Osteocyte (in vitro differentiated cells): ENCODE measurements at regions not wholly inside any gene's neighbourhood (a gene's known extent, or its start where the extent isn't known, plus 50 kb on each side); places are given as distances from the start of the nearest gene placed in this dataset.

Experiments used
- DNase-seq: peaks from one replicate; pipeline ENCODE4 v3.0.0; 2021; ENCODE audit warnings: mixed read lengths; ENCODE audit not compliant: unreplicated experiment; ENCODE audit errors: extremely low spot score
- H3K27ac Mint-ChIP-seq: one replicate; pipeline ENCODE4 v1.8.0; 2021; ENCODE audit warnings: mild to moderate bottlenecking, mixed read lengths; ENCODE audit not compliant: unreplicated experiment
- H3K27me3 Mint-ChIP-seq: one replicate; pipeline ENCODE4 v1.8.0; 2021; ENCODE audit warnings: mixed read lengths; ENCODE audit not compliant: unreplicated experiment
- H3K36me3 Mint-ChIP-seq: one replicate; pipeline ENCODE4 v1.8.0; 2021; ENCODE audit warnings: mixed read lengths; ENCODE audit not compliant: unreplicated experiment
- H3K4me1 Mint-ChIP-seq: one replicate; pipeline ENCODE4 v1.8.0; 2021; ENCODE audit warnings: mixed read lengths; ENCODE audit not compliant: unreplicated experiment
- H3K4me3 Mint-ChIP-seq: one replicate; pipeline ENCODE4 v1.8.0; 2021; ENCODE audit warnings: mild to moderate bottlenecking, moderate library complexity, mixed read lengths; ENCODE audit not compliant: unreplicated experiment
- H3K9me3 Mint-ChIP-seq: one replicate; pipeline ENCODE4 v1.8.0; 2021; ENCODE audit warnings: mixed read lengths; ENCODE audit not compliant: unreplicated experiment
- TF ChIP-seq, protein P1 (sequence below): fragments of 200-600 bp; sonication (generic); IDR thresholded peaks from 2 replicates; pipeline ENCODE4 v1.5.0; 2021; ENCODE audit warnings: antibody characterized with exemption, mild to moderate bottlenecking, moderate library complexity

DNA sequence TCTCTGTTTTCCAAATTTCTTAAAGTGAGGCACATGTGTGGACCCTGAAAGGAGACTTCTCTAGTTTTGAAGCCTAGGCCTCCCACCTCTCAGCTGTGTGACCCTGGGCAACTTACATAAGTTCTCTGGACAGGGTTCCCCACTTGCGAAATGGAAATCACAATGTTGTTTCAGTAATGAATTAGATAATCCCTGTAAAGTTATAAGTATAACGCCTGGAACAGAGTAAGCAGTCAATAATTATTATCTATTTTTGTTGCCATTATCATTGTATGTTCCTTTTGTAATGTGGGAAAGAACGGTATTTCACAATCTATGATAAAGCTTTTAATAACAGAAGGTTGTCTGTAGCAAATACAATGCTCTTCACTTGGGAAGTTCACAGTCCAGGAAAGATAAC lies 437.3 kb upstream of the ZNF507 start:
- DNase-seq = no peak
- Mint-ChIP-seq H3K36me3 (no peaks in the 10 kb centered on the region), H3K27ac (no peak overlapping the region), H3K4me3 (no peak overlapping the region), H3K9me3 (peaks cover 27% of the 10 kb centered on the region), H3K27me3 (no peaks in the 10 kb centered on the region), H3K4me1 (no peaks in the 10 kb centered on the region)
- TF ChIP-seq, protein P1, sequence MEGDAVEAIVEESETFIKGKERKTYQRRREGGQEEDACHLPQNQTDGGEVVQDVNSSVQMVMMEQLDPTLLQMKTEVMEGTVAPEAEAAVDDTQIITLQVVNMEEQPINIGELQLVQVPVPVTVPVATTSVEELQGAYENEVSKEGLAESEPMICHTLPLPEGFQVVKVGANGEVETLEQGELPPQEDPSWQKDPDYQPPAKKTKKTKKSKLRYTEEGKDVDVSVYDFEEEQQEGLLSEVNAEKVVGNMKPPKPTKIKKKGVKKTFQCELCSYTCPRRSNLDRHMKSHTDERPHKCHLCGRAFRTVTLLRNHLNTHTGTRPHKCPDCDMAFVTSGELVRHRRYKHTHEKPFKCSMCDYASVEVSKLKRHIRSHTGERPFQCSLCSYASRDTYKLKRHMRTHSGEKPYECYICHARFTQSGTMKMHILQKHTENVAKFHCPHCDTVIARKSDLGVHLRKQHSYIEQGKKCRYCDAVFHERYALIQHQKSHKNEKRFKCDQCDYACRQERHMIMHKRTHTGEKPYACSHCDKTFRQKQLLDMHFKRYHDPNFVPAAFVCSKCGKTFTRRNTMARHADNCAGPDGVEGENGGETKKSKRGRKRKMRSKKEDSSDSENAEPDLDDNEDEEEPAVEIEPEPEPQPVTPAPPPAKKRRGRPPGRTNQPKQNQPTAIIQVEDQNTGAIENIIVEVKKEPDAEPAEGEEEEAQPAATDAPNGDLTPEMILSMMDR = no peak

DNA sequence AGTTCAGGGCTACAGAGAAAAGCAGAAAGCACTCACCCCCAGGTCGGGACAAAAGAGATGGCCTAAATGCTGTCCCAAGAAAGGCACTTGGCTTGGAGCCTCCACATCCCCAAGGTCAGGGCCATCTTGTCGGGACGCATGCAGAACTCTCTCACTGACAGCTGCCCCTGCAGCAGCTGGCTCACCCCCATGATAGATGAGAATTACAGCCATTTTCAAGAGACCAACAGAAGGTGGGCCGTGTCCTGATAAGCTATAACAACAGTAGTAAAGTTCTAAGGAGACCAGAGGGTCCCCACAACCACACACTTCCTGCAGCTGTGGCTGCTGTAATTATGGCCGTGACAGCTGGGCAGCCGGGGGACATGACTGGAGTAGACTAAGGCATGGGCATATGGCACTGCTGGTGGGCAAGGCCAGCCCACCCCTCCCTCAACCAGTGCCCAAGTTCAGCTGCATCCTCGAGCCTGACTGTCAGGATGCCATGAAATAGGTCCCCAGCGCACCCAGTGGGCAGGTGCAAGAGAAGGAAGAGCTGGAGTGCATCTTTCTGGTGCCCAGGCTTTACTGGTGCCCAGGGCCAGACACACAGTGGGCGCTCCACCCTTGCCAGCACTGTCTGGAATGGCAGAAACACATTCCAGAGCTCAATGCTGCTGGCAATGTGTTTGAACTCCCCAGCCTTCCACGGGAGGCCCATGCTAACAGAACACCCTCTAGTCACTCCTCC lies 436.7 kb upstream of the ZNF507 start:
- no peak overlapping the region for H3K27ac Mint-ChIP-seq
- TF ChIP-seq, protein P1 = no peak
- H3K9me3 Mint-ChIP-seq = peaks cover 24% of the 10 kb centered on the region
- H3K4me3 Mint-ChIP-seq = no peak overlapping the region
- no peaks in the 10 kb centered on the region for H3K4me1 Mint-ChIP-seq
- no peaks in the 10 kb centered on the region for H3K27me3 Mint-ChIP-seq
- no peaks in the 10 kb centered on the region for H3K36me3 Mint-ChIP-seq
- DNase-seq = no peak

DNA sequence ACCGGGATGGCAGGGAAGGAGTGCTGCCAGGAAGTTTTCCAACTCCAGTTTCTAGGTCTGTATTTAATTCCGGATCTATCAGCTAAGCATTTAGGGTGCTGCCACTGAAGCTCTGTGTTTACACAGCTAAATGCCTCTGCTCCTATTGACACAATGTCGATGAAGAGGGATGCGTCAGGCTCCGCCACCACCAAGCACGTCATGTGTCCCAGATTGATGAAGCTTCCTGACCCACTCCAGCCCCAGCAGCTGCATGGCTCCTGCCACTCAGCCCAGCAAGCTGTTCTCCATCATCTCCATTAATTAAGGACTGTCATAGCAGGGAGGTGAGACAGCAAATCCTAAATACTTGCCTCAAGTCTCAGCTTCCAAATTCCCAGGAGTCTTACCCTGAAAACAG lies 435.2 kb upstream of the ZNF507 start:
- H3K4me3 Mint-ChIP-seq = no peak overlapping the region
- no peaks in the 10 kb centered on the region for H3K36me3 Mint-ChIP-seq
- DNase-seq = no peak
- no peaks in the 10 kb centered on the region for H3K4me1 Mint-ChIP-seq
- peaks cover 17% of the 10 kb centered on the region for H3K9me3 Mint-ChIP-seq
- TF ChIP-seq, protein P1 = no peak
- H3K27ac Mint-ChIP-seq = no peak overlapping the region
- no peaks in the 10 kb centered on the region for H3K27me3 Mint-ChIP-seq

DNA sequence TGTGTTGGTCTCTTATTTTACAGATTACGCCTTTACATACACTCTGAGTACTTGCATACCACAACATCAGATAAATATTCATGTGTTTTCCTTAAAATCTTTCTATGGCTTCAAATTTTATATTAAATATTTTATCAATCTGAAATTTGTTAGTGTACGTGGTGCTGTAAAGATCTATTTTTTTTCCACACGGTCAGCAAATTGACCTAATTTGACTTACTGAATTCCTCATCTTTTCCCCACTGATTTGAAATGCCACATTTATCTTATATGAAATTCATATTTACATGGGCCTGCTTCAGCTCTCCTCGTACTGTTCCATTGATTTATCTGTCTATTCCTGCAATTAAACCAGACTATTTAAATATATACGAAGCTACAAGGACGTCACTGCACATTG lies 433.8 kb upstream of the ZNF507 start:
- H3K36me3 Mint-ChIP-seq = no peaks in the 10 kb centered on the region
- peaks cover 15% of the 10 kb centered on the region for H3K9me3 Mint-ChIP-seq
- H3K27me3 Mint-ChIP-seq = no peaks in the 10 kb centered on the region
- DNase-seq = no peak
- TF ChIP-seq, protein P1 = no peak
- no peak overlapping the region for H3K27ac Mint-ChIP-seq
- H3K4me1 Mint-ChIP-seq = no peaks in the 10 kb centered on the region
- no peak overlapping the region for H3K4me3 Mint-ChIP-seq

DNA sequence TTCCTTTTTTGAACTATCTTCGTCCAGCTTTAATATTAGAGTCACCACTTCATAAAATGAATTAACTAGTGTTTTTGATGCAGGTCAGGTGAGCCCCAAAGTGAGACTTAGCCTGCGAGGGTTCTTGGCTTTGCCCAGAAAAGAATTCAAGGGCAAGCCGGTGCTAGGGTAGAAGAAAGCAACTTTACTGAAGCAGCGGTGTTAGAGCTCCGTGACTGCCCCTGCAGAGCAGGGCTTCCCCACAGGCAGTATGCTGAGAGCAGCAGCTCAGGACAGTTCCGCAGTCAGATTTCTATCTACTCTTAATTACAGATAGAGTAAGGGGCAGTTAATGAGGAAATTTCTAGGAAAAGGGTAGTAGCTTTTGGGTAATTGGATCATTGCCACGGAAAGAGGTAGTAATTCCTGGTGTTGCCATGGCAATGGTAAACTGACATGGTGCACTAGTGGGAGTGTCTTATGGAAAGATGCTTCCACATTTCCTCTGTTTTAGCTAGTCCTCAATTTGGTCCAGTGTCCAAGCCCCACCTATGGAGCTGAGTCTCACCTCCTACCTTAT lies 432.2 kb upstream of the ZNF507 start:
- Mint-ChIP-seq H3K27me3 (no peaks in the 10 kb centered on the region), H3K27ac (no peak overlapping the region), H3K9me3 (peaks cover 7% of the 10 kb centered on the region), H3K4me3 (no peak overlapping the region), H3K4me1 (no peaks in the 10 kb centered on the region), H3K36me3 (no peaks in the 10 kb centered on the region)
- DNase-seq = no peak
- TF ChIP-seq, protein P1 = no peak
